Thymus (tissue), 11 donors: ENCODE measurements at regions not wholly inside any gene's neighbourhood (a gene's known extent, or its start where the extent isn't known, plus 50 kb on each side); places are given as distances from the start of the nearest gene placed in this dataset.

Experiments
- DNase-seq, 9 donors: peaks; one replicate each; pipeline ENCODE4 v3.0.0-alpha.2; 2013; ENCODE audit warnings: low spot score in 9 of 9, low read depth in 6 of 9, missing footprints in 1 of 9
- H3K27ac ChIP-seq, 2 donors: one replicate each; pipeline ENCODE4 v1.5.1; 2013; ENCODE audit warnings: control low read depth in 1 of 2, low read depth in 1 of 2, low read length in 1 of 2, mild to moderate bottlenecking in 1 of 2, moderate library complexity in 1 of 2
- H3K27me3 ChIP-seq, 2 donors: one replicate each; pipeline ENCODE4 v1.5.1; 2013; ENCODE audit warnings: low read length in 1 of 2; ENCODE audit not compliant: control insufficient read depth in 2 of 2, insufficient read depth in 1 of 2
- H3K36me3 ChIP-seq, 2 donors: one replicate each; pipeline ENCODE4 v1.5.1; 2013; ENCODE audit warnings: low read length in 1 of 2, mild to moderate bottlenecking in 1 of 2, moderate library complexity in 1 of 2; ENCODE audit not compliant: control insufficient read depth in 2 of 2, insufficient read depth in 2 of 2
- H3K4me1 ChIP-seq, 2 donors: one replicate each; pipeline ENCODE4 v1.5.1; 2013; ENCODE audit warnings: low read length in 2 of 2; ENCODE audit not compliant: control insufficient read depth in 2 of 2, insufficient read depth in 2 of 2
- H3K4me3 ChIP-seq, 2 donors: one replicate each; pipeline ENCODE4 v1.5.1; 2013; ENCODE audit warnings: low read length in 2 of 2, control low read depth in 1 of 2, mild to moderate bottlenecking in 1 of 2
- H3K9me3 ChIP-seq, 2 donors: one replicate each; pipeline ENCODE4 v1.5.1; 2013; ENCODE audit warnings: low read length in 1 of 2, mild to moderate bottlenecking in 1 of 2; ENCODE audit not compliant: control insufficient read depth in 2 of 2, insufficient read depth in 1 of 2
- WGBS: extraction: QIAGEN DNeasy Blood & Tissue Kit; methylation state at CpG from one replicate; pipeline ENCODE4 v1.1.7; 2013; 5-methylcytosine and 5-hydroxymethylcytosine counted together
- donor health status: healthy.

DNA sequence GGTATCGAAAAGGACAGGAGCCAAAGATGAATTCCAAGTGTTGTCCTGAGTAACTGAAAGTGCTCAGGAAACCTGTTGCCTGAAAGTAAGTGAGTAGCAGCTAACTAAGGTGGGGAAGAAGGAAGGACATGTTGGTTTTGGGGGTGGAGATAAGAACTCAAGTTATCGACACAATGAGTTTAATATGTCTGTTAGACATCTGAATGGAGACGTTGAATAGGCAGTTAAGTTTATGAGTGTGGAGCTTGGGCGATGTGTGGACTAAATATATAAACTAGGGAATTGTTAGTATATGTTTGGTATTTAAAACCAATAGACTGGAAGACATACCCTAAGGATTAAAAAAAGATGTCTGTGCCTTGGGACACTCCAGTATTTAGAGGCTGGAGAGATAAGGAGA lies 82.7 kb upstream of the ASIC2 start:
- no peaks in the 10 kb centered on the region for H3K9me3 ChIP-seq
- no peak overlapping the region for H3K4me3 ChIP-seq
- H3K4me1 ChIP-seq: no peaks in the 10 kb centered on the region
- no peaks in the 10 kb centered on the region for H3K27me3 ChIP-seq
- 73% methylated on average over 4 of the region's 4 CpGs for WGBS
- H3K27ac ChIP-seq: no peak overlapping the region
- no peaks in the 10 kb centered on the region for H3K36me3 ChIP-seq
- no peak for DNase-seq

DNA sequence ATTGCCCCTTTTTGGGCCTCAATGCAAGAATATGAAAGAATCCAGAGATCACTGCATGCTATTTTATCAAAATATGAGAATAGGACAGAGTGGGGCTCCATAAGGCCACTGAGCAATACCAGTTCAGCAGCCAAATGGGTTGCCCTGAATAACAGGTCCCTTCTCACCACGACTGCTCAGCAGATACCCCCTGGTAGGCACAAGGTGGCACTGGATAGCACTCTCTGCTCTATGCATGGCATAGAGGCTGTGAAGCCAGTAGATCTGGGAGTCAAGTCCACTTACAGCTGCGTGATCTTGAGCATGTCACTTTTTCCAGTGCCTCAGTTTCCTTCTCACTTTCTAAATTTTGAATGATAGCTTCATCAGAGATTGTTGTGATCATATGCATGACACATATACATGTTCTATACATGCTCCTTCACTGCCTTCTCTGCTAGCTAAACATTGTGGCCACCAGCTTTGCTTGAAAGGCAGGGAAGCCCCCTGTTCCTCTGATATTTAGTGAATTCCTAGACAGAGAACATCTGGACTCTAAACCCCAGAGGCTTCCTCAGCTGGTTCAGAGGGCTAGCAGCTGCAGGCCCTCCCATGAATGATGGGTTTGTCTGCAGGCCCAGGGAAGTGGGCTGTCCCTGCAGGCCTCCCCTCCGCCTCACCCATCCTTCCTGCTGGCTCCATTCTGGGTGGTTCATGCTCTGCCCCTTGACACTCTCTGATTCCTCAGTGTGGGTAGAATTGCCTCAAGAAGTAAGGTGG lies 84.9 kb upstream of the ASIC2 start:
- Histone ChIP-seq H3K36me3 (no peaks in the 10 kb centered on the region), H3K27ac (no peak overlapping the region), H3K4me3 (no peak overlapping the region), H3K9me3 (no peaks in the 10 kb centered on the region), H3K4me1 (no peaks in the 10 kb centered on the region), H3K27me3 (no peaks in the 10 kb centered on the region)
- DNase-seq: no peak
- WGBS: 78% methylated on average over 3 of the region's 3 CpGs

DNA sequence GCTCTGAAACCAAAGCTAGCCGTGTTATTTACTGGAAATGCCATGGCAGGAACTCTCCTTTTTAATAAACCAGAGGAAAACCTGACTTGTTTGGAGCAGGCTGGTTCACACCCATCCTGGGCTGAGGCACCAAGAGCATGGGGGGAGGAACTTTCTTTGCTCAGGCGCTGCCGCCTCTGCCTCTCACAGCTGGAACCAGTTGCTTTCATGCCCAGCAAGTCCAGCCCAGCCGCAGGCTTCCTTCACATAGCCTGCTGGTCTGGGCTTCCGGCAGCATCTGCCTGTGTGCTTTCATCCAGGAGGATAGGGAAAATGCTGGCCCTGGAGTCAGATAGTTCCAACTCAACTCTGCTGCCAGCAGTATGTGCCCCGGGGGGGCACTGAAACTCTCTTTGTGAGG lies 88.1 kb upstream of the ASIC2 start:
- Histone ChIP-seq H3K36me3 (no peaks in the 10 kb centered on the region), H3K4me1 (no peaks in the 10 kb centered on the region), H3K27me3 (no peaks in the 10 kb centered on the region), H3K27ac (no peak overlapping the region), H3K4me3 (no peak overlapping the region), H3K9me3 (no peaks in the 10 kb centered on the region)
- DNase-seq: no peak
- WGBS: 39% methylated on average over 6 of the region's 6 CpGs

DNA sequence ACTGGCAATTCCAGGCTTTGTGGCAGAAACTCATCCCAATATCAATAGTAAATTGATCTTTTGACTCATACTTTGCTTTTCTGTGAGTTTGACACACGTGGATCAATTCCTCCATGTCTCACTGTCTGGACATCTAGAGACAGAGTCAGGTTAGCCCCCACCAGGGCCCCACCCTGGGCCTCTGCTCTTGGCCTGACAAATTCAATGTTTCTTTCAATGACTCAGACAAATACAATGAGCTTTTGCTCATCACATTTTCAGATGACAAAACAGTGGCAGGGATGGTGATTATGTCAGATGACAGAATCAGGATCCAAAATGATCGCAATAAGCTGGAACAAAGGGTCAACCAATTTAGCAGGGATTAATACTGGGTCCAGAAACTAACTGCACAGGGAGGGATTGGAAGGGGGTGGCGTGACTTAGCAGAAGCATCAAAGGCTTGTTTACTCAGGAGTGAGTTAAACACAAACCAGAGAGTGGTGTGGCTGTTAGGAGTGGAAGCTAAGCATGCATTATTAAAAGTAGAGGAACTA lies 90.5 kb upstream of the ASIC2 start:
- WGBS: 84% methylated on average over 3 of the region's 3 CpGs
- no peak for DNase-seq
- Histone ChIP-seq H3K36me3 (no peaks in the 10 kb centered on the region), H3K9me3 (no peaks in the 10 kb centered on the region), H3K4me1 (no peaks in the 10 kb centered on the region), H3K4me3 (no peak overlapping the region), H3K27ac (no peak overlapping the region), H3K27me3 (no peaks in the 10 kb centered on the region)

DNA sequence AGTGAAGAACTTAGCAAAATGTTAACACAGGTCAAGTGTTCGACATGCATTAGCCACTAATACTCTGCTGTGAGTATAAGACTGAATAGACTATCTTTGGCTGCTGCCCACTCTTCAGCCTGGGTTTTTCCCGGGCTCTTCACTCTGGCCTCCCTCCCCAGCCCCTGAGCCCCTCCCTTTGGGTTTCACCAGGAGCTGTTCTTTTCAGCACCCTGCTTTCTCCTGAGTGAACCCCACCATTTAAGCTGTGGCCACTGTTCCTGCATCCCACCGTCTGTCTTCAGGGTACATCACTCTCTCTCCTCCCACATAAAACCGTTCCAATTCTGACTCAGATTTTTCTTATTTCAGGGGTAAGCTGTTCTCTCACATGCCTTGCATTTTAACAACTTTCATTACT lies 92.0 kb upstream of the ASIC2 start:
- Histone ChIP-seq H3K9me3 (no peaks in the 10 kb centered on the region), H3K27ac (no peak overlapping the region), H3K27me3 (no peaks in the 10 kb centered on the region), H3K36me3 (no peaks in the 10 kb centered on the region), H3K4me1 (no peaks in the 10 kb centered on the region), H3K4me3 (no peak overlapping the region)
- 62% methylated on average over 4 of the region's 4 CpGs for WGBS
- DNase-seq: no peak

DNA sequence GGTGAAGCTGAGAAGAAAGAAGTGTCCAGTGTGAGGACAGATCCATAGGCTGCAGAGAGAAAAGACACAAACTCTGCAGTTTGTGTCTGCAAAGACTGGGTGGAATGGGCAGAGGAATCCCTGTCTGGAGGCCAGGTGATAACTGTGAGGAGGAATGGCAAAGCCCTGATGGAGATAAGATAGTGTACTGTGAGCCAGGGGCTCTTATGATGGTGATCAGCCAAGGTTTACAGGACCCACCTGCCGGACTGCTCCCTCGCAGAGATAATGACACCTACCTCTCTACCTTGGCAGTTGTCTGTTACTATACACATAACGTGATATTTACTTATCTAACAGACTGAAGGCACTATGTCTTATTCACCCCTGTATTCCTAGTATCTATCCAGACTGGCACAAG lies 92.6 kb upstream of the ASIC2 start:
- Histone ChIP-seq H3K4me3 (no peak overlapping the region), H3K27ac (no peak overlapping the region), H3K27me3 (no peaks in the 10 kb centered on the region), H3K36me3 (no peaks in the 10 kb centered on the region), H3K4me1 (no peaks in the 10 kb centered on the region), H3K9me3 (no peaks in the 10 kb centered on the region)
- no peak for DNase-seq
- WGBS: 92% methylated on average over 3 of the region's 3 CpGs

DNA sequence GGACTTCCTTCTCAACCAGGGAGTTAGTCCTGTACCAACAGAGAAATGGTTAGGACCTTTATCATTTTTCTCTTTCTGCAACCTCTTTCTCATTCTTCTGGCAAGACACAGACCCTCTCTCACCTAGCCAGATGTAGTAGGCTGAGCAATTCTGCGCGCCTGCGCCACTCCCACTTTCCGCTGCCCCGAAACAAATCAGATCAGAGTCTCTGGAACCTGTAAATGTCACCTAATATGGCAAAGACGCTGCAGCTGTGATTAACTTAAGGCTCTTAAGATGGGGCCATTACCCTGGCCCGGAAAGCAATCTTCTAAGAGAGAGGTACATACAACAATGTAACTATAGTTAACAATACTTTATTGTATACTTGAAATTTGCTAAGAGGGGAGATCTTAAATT lies 94.3 kb upstream of the ASIC2 start:
- no peak overlapping the region for H3K4me3 ChIP-seq
- DNase-seq: no peak
- no peaks in the 10 kb centered on the region for H3K27me3 ChIP-seq
- H3K27ac ChIP-seq: no peak overlapping the region
- H3K4me1 ChIP-seq: no peaks in the 10 kb centered on the region
- no peaks in the 10 kb centered on the region for H3K9me3 ChIP-seq
- 88% methylated on average over 7 of the region's 7 CpGs for WGBS
- no peaks in the 10 kb centered on the region for H3K36me3 ChIP-seq

DNA sequence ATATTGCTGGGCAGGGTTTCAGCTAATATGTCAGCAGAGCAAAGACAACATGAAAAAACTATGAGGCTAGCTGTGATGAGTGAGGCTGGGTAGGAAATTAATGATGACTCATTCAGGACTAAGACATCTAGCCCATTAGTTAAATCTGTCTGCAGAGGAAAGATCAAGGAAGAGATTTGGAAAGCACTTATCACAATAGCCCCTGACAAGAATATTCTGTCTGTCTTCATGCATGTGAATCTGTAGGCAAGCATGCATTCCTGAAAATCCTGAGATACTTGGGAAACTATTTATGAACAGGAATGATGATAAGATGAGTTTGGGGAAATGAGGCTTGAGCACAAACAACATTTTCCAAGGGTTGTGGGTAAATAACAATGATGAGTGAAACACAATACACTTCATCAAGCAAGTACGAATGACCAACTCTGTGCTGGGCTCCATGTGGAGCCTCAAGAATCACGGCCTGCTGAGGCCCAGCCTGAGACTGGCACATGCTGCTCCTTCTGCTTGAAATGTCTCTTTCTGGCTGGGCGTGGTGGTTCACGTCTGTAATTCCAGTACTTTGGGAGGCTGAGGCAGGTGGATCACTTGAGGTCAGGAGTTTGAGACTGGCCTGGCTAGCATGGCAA lies 96.5 kb upstream of the ASIC2 start:
- no peaks in the 10 kb centered on the region for H3K36me3 ChIP-seq

DNA sequence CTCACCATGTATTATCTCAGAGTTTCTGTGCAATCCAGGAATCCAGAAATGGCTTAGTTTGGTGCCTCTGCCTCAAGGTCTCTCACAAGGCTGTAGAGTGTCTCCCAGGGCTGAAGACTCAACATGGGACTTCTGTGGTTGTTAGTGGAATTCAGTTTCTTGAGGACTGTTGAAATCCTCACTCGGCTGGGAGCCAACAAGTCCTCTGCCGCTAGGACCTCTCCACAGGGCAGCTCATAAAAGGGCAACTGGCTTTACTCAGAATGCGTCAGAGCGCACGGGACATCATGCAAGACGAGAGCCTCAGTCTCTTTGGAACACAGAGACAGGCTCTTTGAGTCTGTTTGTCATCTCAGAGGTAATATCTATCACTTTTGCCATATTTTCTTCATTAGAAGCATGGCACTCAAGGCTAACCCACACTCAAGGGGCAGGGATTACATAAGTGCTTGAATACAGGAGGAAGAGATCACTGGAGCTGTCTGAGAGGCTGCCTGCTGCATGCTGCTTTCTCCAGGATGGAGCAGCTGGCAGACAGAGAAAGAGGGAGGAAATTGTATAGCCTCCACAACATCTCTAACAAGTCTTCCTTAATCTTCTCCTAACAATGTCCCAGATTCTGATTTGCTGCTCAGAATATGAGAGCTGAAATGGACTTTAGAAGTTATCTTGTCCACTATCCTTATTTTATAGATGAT lies 97.5 kb upstream of the ASIC2 start:
- Histone ChIP-seq H3K9me3 (no peaks in the 10 kb centered on the region), H3K27ac (no peak overlapping the region), H3K36me3 (no peaks in the 10 kb centered on the region), H3K4me1 (no peaks in the 10 kb centered on the region), H3K27me3 (no peaks in the 10 kb centered on the region), H3K4me3 (no peak overlapping the region)
- no peak for DNase-seq
- 58% methylated on average over 6 of the region's 6 CpGs for WGBS

More for the DNA sequence above, 96.5 kb upstream of the ASIC2 start:
- Histone ChIP-seq H3K27ac (no peak overlapping the region), H3K4me1 (no peaks in the 10 kb centered on the region), H3K4me3 (no peak overlapping the region), H3K27me3 (no peaks in the 10 kb centered on the region), H3K9me3 (no peaks in the 10 kb centered on the region)
- 90% methylated on average over 4 of the region's 4 CpGs for WGBS
- no peak for DNase-seq
